ENCODE measurements at regions not wholly inside any gene's neighbourhood (a gene's known extent, or its start where the extent isn't known, plus 50 kb on each side); places are given as distances from the start of the nearest gene placed in this dataset.
"Not testable (repeated sequence)": the region's sequence is repeated elsewhere in the genome, so short reads cannot be mapped to it uniquely, and the experiment has no call there.

GRCh38 chr2:16250056-16250425, 309.7 kb downstream of the MYCN start:
- no peak for DNase-seq

- DNase-seq: no peak
Measured at GRCh38 chr2:16249246-16250055, 309.1 kb downstream of the MYCN start.

GRCh38 chr2:16248571-16249105, 308.3 kb downstream of the MYCN start:
- DNase-seq: no peak

GRCh38 chr2:16247326-16248122, 307.2 kb downstream of the MYCN start:
- no peak for DNase-seq

GRCh38 chr2:16246911-16247310, 306.6 kb downstream of the MYCN start:
- no peak for DNase-seq

GRCh38 chr2:16246281-16246850, 306.0 kb downstream of the MYCN start:
- DNase-seq: no peak

GRCh38 chr2:16245481-16246054, 305.2 kb downstream of the MYCN start:
- DNase-seq: no peak

- DNase-seq: no peak
Measured at GRCh38 chr2:16244966-16245320, 304.6 kb downstream of the MYCN start.

- no peak for DNase-seq
Measured at GRCh38 chr2:16244153-16244965, 304.0 kb downstream of the MYCN start.

- DNase-seq: no peak
Measured at GRCh38 chr2:16243411-16243996, 303.2 kb downstream of the MYCN start.

- no peak for DNase-seq
Measured at GRCh38 chr2:16242906-16243305, 302.6 kb downstream of the MYCN start.

- no peak for DNase-seq
Measured at GRCh38 chr2:16241166-16242160, 301.1 kb downstream of the MYCN start.

GRCh38 chr2:16240402-16240801, 300.1 kb downstream of the MYCN start:
- DNase-seq: no peak

- DNase-seq: no peak
Measured at GRCh38 chr2:16239296-16239850, 299.0 kb downstream of the MYCN start.

GRCh38 chr2:16238786-16239185, 298.4 kb downstream of the MYCN start:
- DNase-seq: no peak

- no peak for DNase-seq
Measured at GRCh38 chr2:16238001-16238761, 297.8 kb downstream of the MYCN start.

- no peak for DNase-seq
Measured at GRCh38 chr2:16235747-16236146, 295.4 kb downstream of the MYCN start.

- not testable (repeated sequence) for DNase-seq
Measured at GRCh38 chr2:16235291-16235690, 294.9 kb downstream of the MYCN start.

GRCh38 chr2:16228951-16229350, 288.6 kb downstream of the MYCN start:
- no peak for DNase-seq

GRCh38 chr2:16228471-16228870, 288.1 kb downstream of the MYCN start:
- no peak for DNase-seq

Data from NCI-H1105 (cell line).